ENCODE measurements at regions not wholly inside any gene's neighbourhood (a gene's known extent, or its start where the extent isn't known, plus 50 kb on each side); places are given as distances from the start of the nearest gene placed in this dataset.

GRCh38 chrY:12981074-12981473 lies 76.4 kb downstream of the DDX3Y start:
- Mint-ChIP-seq H3K9me3 (ENCODE audit: low read depth) (no peaks in the 10 kb centered on the region), H3K27me3 (no peaks in the 10 kb centered on the region), H3K4me1 (ENCODE audit: low read depth) (no peaks in the 10 kb centered on the region), H3K27ac (no peak overlapping the region), H3K36me3 (no peaks in the 10 kb centered on the region), H3K4me3 (no peak overlapping the region)

- H3K27ac Mint-ChIP-seq: no peak overlapping the region
- H3K27me3 Mint-ChIP-seq: no peaks in the 10 kb centered on the region
- H3K4me1 Mint-ChIP-seq (ENCODE audit: low read depth): no peaks in the 10 kb centered on the region
- no peaks in the 10 kb centered on the region for H3K9me3 Mint-ChIP-seq (ENCODE audit: low read depth)
- H3K4me3 Mint-ChIP-seq: no peak overlapping the region
- no peaks in the 10 kb centered on the region for H3K36me3 Mint-ChIP-seq
Observed at GRCh38 chrY:12982249-12982829, 77.7 kb downstream of the DDX3Y start.

GRCh38 chrY:12984637-12985344 lies 80.1 kb downstream of the DDX3Y start:
- Mint-ChIP-seq H3K27me3 (no peaks in the 10 kb centered on the region), H3K9me3 (ENCODE audit: low read depth) (no peaks in the 10 kb centered on the region), H3K36me3 (no peaks in the 10 kb centered on the region), H3K4me1 (ENCODE audit: low read depth) (no peaks in the 10 kb centered on the region), H3K4me3 (no peak overlapping the region), H3K27ac (no peak overlapping the region)

DNA sequence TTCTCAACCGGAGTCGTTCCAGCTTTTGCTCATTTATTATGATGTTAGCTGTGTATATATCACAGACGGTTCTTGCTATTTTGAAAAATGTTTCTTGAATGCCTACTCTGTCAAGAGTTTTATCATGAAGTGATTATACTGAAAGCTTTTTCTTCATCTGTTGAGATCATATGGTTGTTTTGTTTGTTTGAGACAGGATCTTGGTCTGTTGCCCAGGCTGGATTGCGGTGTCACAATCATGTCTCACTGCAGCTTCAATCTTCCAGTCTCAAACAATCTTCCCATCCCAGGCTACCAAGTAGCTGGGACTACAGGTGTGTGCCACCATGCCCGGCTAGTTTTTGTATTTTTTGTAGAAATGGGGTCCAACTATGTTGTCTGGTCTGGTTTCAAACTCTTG lies 112.8 kb downstream of the DDX3Y start:
- Mint-ChIP-seq H3K4me1 (ENCODE audit: low read depth) (peaks cover 16% of the 10 kb centered on the region), H3K27me3 (no peaks in the 10 kb centered on the region), H3K36me3 (no peaks in the 10 kb centered on the region), H3K27ac (no peak overlapping the region), H3K4me3 (no peak overlapping the region), H3K9me3 (ENCODE audit: low read depth) (no peaks in the 10 kb centered on the region)

DNA sequence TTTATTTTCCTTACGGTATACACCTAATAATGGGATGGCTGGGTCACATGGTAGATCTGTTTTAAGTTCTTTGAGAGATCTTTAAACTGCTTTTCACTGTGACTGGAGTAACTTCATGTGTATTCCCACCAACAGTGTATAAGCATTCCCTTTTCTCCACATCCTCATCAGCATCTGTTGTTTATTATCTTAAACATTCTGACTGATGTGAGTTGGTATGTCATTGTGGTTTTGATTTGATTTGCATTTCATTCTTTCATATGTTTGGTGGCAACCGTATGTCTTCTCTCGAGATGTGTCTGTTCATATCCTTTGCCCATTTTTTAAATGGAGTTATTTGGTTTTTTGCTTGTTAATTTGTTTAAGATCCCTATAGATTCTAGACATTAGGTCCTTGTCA lies 114.8 kb downstream of the DDX3Y start:
- Mint-ChIP-seq H3K4me1 (ENCODE audit: low read depth) (peaks cover 16% of the 10 kb centered on the region), H3K27ac (no peak overlapping the region), H3K9me3 (ENCODE audit: low read depth) (no peaks in the 10 kb centered on the region), H3K27me3 (no peaks in the 10 kb centered on the region), H3K4me3 (no peak overlapping the region), H3K36me3 (no peaks in the 10 kb centered on the region)

DNA sequence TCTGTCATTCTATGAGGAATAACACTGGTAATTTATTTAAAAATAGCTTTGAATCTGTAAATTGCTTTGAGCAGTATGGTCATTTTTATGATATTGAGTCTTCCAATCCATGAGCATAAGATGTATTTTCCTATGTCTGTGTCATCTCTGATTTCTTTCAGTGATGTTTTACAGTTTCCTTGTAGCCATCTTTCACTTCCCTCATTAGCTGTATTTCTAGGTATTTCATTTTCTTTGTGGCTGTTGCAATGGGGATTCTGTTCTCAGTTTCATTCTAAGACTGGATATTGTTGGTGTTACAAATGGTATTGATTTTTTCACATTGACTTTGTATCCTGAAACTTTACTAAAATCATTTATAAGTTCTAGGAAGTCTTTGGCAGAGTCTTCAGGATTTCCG lies 116.2 kb downstream of the DDX3Y start:
- H3K36me3 Mint-ChIP-seq: no peaks in the 10 kb centered on the region
- H3K4me1 Mint-ChIP-seq (ENCODE audit: low read depth): peaks cover 16% of the 10 kb centered on the region
- H3K27me3 Mint-ChIP-seq: no peaks in the 10 kb centered on the region
- no peak overlapping the region for H3K27ac Mint-ChIP-seq
- H3K9me3 Mint-ChIP-seq (ENCODE audit: low read depth): no peaks in the 10 kb centered on the region
- H3K4me3 Mint-ChIP-seq: no peak overlapping the region

GRCh38 chrY:13023607-13024006 lies 118.9 kb downstream of the DDX3Y start:
- no peaks in the 10 kb centered on the region for H3K36me3 Mint-ChIP-seq
- no peak overlapping the region for H3K27ac Mint-ChIP-seq
- no peaks in the 10 kb centered on the region for H3K27me3 Mint-ChIP-seq
- peaks cover 5% of the 10 kb centered on the region for H3K4me1 Mint-ChIP-seq (ENCODE audit: low read depth)
- no peaks in the 10 kb centered on the region for H3K9me3 Mint-ChIP-seq (ENCODE audit: low read depth)
- no peak overlapping the region for H3K4me3 Mint-ChIP-seq

GRCh38 chrY:13024447-13024846 lies 119.8 kb downstream of the DDX3Y start:
- no peaks in the 10 kb centered on the region for H3K36me3 Mint-ChIP-seq
- H3K4me1 Mint-ChIP-seq (ENCODE audit: low read depth): peaks cover 5% of the 10 kb centered on the region
- H3K27me3 Mint-ChIP-seq: no peaks in the 10 kb centered on the region
- H3K27ac Mint-ChIP-seq: no peak overlapping the region
- no peak overlapping the region for H3K4me3 Mint-ChIP-seq
- H3K9me3 Mint-ChIP-seq (ENCODE audit: low read depth): no peaks in the 10 kb centered on the region

DNA sequence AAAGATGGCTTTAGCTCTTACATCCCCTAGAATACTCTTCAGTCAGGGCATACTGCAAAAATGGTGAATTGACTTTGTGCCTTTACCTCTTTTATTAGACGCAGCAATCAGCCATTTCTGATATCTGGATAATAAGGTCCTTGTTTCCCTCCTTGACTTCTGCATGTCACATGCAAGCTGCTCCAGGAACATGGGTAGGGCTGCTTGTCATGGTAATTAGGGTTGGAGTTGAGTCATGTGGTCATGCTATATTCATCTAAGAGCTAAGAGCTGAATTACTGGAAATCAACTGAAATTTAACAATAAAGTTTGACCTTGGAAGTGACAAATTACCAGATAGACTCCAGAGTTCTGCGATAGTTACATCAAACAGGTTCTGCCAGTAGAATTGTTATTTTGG lies 122.2 kb downstream of the DDX3Y start:
- Mint-ChIP-seq H3K4me1 (ENCODE audit: low read depth) (no peaks in the 10 kb centered on the region), H3K9me3 (ENCODE audit: low read depth) (no peaks in the 10 kb centered on the region), H3K27ac (no peak overlapping the region), H3K4me3 (no peak overlapping the region), H3K36me3 (no peaks in the 10 kb centered on the region), H3K27me3 (no peaks in the 10 kb centered on the region)

DNA sequence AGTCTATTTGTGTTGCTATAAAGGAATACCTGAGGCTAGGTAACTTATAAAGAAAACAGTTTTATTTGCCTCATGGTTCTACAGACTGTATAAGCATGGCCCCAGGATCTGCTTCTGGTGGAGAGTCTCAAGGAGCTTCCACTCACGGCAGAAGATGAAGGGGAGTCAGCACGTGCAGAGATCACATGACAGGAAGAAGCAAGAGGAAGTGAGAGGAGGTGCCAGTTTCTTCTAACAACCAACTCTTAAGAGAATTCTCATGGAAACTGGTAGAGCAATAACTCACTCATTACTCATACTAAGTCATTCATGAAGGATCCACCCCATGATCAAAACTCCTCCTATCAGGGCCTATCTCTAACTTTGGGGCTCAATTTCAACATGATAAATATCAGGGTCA lies 135.6 kb downstream of the DDX3Y start:
- peaks cover 5% of the 10 kb centered on the region for H3K4me1 Mint-ChIP-seq (ENCODE audit: low read depth)
- peaks cover 2% of the 10 kb centered on the region for H3K27me3 Mint-ChIP-seq
- H3K27ac Mint-ChIP-seq: no peak overlapping the region
- peaks cover 8% of the 10 kb centered on the region for H3K9me3 Mint-ChIP-seq (ENCODE audit: low read depth)
- no peak overlapping the region for H3K4me3 Mint-ChIP-seq
- H3K36me3 Mint-ChIP-seq: no peaks in the 10 kb centered on the region

DNA sequence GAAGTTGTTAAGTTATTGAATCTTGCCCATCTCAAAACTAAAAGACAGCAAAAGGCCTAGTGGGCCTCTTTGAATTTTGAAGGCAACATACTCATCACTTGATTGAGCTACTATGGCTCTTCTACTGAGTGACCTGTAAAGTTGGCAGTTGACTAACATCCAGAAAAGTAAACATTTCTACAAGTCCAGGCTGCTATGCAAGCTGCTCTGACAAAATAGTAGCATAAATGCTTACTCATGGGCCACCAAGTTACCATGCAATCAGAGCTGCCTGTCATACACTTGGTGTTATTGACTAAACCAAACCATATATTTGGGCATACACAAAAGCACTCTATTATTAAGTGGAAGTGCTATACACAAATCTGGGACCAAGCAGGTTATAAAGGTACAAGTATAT lies 148.8 kb downstream of the DDX3Y start:
- peaks cover 6% of the 10 kb centered on the region for H3K9me3 Mint-ChIP-seq (ENCODE audit: low read depth)

GRCh38 chrY:13066372-13066771 lies 161.7 kb downstream of the DDX3Y start:
- no peaks in the 10 kb centered on the region for H3K9me3 Mint-ChIP-seq (ENCODE audit: low read depth)

More for the DNA sequence above, 148.8 kb downstream of the DDX3Y start:
- Mint-ChIP-seq H3K27me3 (no peaks in the 10 kb centered on the region), H3K4me3 (no peak overlapping the region), H3K27ac (no peak overlapping the region), H3K4me1 (ENCODE audit: low read depth) (no peaks in the 10 kb centered on the region), H3K36me3 (no peaks in the 10 kb centered on the region)

DNA sequence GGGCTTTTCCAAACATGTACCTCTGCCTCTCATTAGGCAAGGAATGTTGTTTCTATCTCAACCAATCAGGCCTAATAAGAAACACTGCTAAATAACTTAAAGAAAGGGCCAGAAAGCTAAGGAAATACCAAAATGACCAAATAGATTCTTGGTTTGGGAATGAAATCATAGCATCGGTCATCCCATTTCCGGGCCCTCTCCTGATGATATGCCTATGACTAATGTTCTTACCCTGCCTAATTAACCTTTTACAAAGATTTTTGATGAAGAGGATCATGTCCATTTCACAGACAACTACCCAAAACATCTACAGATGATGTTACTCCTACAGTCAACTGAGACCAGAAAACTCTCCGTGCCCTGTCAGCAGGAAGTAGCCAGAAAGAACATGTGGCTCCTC lies 164.0 kb downstream of the DDX3Y start:
- Mint-ChIP-seq H3K27ac (no peak overlapping the region), H3K27me3 (no peaks in the 10 kb centered on the region), H3K4me1 (ENCODE audit: low read depth) (peaks cover 1% of the 10 kb centered on the region), H3K4me3 (no peak overlapping the region), H3K9me3 (ENCODE audit: low read depth) (no peaks in the 10 kb centered on the region), H3K36me3 (no peaks in the 10 kb centered on the region)

More at GRCh38 chrY:13066372-13066771, 161.7 kb downstream of the DDX3Y start:
- H3K27me3 Mint-ChIP-seq: no peaks in the 10 kb centered on the region
- no peak overlapping the region for H3K4me3 Mint-ChIP-seq
- no peaks in the 10 kb centered on the region for H3K36me3 Mint-ChIP-seq
- H3K4me1 Mint-ChIP-seq (ENCODE audit: low read depth): peaks cover 1% of the 10 kb centered on the region
- no peak overlapping the region for H3K27ac Mint-ChIP-seq

- Mint-ChIP-seq H3K27me3 (no peaks in the 10 kb centered on the region), H3K4me1 (ENCODE audit: low read depth) (peaks cover 1% of the 10 kb centered on the region), H3K27ac (no peak overlapping the region), H3K4me3 (no peak overlapping the region), H3K9me3 (ENCODE audit: low read depth) (peaks cover 1% of the 10 kb centered on the region), H3K36me3 (no peaks in the 10 kb centered on the region)
Observed at GRCh38 chrY:13069111-13069510, 164.4 kb downstream of the DDX3Y start.

GRCh38 chrY:13082748-13083147 lies 178.1 kb downstream of the DDX3Y start:
- Mint-ChIP-seq H3K27ac (no peak overlapping the region), H3K9me3 (ENCODE audit: low read depth) (no peaks in the 10 kb centered on the region), H3K4me3 (no peak overlapping the region), H3K36me3 (no peaks in the 10 kb centered on the region), H3K4me1 (ENCODE audit: low read depth) (no peaks in the 10 kb centered on the region), H3K27me3 (no peaks in the 10 kb centered on the region)

DNA sequence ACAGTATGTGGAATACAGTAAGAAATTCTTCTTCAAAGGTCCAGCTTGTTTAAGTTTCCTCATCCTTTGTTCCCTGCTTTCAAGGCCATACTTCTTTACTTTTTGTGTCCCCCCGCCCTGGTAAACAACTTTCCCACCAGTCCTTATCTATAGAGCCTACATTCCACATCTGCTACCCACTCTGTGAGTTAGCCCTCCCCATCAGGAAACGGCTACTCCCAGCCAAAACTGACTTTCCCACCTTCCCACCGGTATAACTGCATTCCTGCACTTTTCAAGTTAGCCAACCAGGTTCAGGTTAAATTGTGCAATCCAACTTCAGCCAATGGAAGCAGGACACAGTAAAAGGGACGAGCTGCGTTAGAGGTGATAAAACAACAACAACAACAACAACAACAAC lies 186.9 kb downstream of the DDX3Y start:
- no peaks in the 10 kb centered on the region for H3K9me3 Mint-ChIP-seq (ENCODE audit: low read depth)
- H3K36me3 Mint-ChIP-seq: no peaks in the 10 kb centered on the region
- H3K4me3 Mint-ChIP-seq: no peak overlapping the region
- peaks cover 2% of the 10 kb centered on the region for H3K27me3 Mint-ChIP-seq
- peaks cover 2% of the 10 kb centered on the region for H3K4me1 Mint-ChIP-seq (ENCODE audit: low read depth)
- no peak overlapping the region for H3K27ac Mint-ChIP-seq
